Fibroblast of skin of back (primary cell): ENCODE measurements at regions not wholly inside any gene's neighbourhood (a gene's known extent, or its start where the extent isn't known, plus 50 kb on each side); places are given as distances from the start of the nearest gene placed in this dataset.

ENCODE experiments used
- DNase-seq: peaks from one replicate; pipeline ENCODE4 v3.0.0-alpha.2; 2013

- DNase-seq = no peak
These were observed 54.5 kb upstream of the C3orf80 start for GRCh38 chr3:160170409-160171370.

- DNase-seq = no peak
These were observed 53.4 kb upstream of the C3orf80 start for GRCh38 chr3:160171813-160172212.

- no peak for DNase-seq
These were observed 50.6 kb upstream of the C3orf80 start for GRCh38 chr3:160174621-160175020.
